HL-60 (cell line): ENCODE measurements at regions not wholly inside any gene's neighbourhood (a gene's known extent, or its start where the extent isn't known, plus 50 kb on each side); places are given as distances from the start of the nearest gene placed in this dataset.

Experiments
- POLR2AphosphoS5 ChIP-seq: IDR thresholded peaks from 2 replicates; pipeline ENCODE4 v1.6.1; 2012; ENCODE audit warnings: low read depth
- TF ChIP-seq, protein P1 (sequence below): IDR thresholded peaks from one replicate; pipeline ENCODE4 v1.5.1; 2011; ENCODE audit warnings: low read length, control low read depth, inconsistent platforms; ENCODE audit not compliant: insufficient read depth

GRCh38 chr5:39588179-39588578 is 163.4 kb upstream of the DAB2 start:
- TF ChIP-seq, protein P1, sequence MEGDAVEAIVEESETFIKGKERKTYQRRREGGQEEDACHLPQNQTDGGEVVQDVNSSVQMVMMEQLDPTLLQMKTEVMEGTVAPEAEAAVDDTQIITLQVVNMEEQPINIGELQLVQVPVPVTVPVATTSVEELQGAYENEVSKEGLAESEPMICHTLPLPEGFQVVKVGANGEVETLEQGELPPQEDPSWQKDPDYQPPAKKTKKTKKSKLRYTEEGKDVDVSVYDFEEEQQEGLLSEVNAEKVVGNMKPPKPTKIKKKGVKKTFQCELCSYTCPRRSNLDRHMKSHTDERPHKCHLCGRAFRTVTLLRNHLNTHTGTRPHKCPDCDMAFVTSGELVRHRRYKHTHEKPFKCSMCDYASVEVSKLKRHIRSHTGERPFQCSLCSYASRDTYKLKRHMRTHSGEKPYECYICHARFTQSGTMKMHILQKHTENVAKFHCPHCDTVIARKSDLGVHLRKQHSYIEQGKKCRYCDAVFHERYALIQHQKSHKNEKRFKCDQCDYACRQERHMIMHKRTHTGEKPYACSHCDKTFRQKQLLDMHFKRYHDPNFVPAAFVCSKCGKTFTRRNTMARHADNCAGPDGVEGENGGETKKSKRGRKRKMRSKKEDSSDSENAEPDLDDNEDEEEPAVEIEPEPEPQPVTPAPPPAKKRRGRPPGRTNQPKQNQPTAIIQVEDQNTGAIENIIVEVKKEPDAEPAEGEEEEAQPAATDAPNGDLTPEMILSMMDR = no peak
- no peak for TF ChIP-seq POLR2AphosphoS5
